Neural crest cell (in vitro differentiated cells): ENCODE measurements at regions not wholly inside any gene's neighbourhood (a gene's known extent, or its start where the extent isn't known, plus 50 kb on each side); places are given as distances from the start of the nearest gene placed in this dataset.

Source experiments
- DNase-seq: peaks from one replicate; pipeline ENCODE4 v3.0.0; 2021; ENCODE audit warnings: low read depth, mixed read lengths, low spot score
- H3K27ac Mint-ChIP-seq: one replicate; pipeline ENCODE4 v1.8.0; 2021; ENCODE audit warnings: mild to moderate bottlenecking, mixed read lengths; ENCODE audit not compliant: unreplicated experiment
- H3K27me3 Mint-ChIP-seq: 2 replicates; pipeline ENCODE4 v1.8.0; 2021; ENCODE audit warnings: low read depth, mild to moderate bottlenecking, mixed read lengths
- H3K36me3 Mint-ChIP-seq: 2 replicates; pipeline ENCODE4 v1.8.0; 2021; ENCODE audit warnings: low read depth, mild to moderate bottlenecking, mixed read lengths
- H3K4me1 Mint-ChIP-seq: 2 replicates; pipeline ENCODE4 v1.8.0; 2021; ENCODE audit warnings: mixed read lengths
- H3K4me3 Mint-ChIP-seq: one replicate; pipeline ENCODE4 v1.8.0; 2021; ENCODE audit warnings: mild to moderate bottlenecking, mixed read lengths
- H3K9me3 Mint-ChIP-seq: 2 replicates; pipeline ENCODE4 v1.8.0; 2021; ENCODE audit warnings: mixed read lengths
- TF ChIP-seq, protein P1 (sequence below): fragments of 200-600 bp; sonication (generic); conservative IDR thresholded peaks from 2 replicates; pipeline ENCODE4 v1.5.0; 2021; ENCODE audit warnings: antibody characterized with exemption, mild to moderate bottlenecking

DNA sequence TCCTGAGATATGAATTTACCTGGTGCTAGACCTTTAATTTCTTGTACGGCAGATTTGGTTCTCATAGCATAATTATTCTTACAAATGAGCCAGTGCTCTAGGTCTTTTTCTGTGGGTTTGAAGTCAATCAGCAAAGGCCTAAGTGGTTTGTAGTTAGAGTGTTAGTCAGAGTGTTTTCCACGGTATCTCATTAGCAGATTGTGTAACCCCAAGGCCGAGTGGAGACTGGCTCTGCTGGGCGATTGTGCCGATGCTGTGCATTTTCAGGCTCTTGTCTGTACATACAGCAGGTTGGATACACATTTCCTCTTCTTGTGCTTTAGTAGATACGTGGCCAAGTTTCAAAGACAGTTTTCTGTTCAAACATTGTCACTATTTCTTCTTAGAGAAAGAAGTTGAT lies 78.6 kb upstream of the CA10 start:
- Mint-ChIP-seq H3K4me1 (no peaks in the 10 kb centered on the region), H3K27me3 (no peaks in the 10 kb centered on the region), H3K27ac (no peak overlapping the region), H3K9me3 (no peaks in the 10 kb centered on the region), H3K36me3 (no peaks in the 10 kb centered on the region), H3K4me3 (no peak overlapping the region)
- DNase-seq = no peak
- TF ChIP-seq, protein P1, sequence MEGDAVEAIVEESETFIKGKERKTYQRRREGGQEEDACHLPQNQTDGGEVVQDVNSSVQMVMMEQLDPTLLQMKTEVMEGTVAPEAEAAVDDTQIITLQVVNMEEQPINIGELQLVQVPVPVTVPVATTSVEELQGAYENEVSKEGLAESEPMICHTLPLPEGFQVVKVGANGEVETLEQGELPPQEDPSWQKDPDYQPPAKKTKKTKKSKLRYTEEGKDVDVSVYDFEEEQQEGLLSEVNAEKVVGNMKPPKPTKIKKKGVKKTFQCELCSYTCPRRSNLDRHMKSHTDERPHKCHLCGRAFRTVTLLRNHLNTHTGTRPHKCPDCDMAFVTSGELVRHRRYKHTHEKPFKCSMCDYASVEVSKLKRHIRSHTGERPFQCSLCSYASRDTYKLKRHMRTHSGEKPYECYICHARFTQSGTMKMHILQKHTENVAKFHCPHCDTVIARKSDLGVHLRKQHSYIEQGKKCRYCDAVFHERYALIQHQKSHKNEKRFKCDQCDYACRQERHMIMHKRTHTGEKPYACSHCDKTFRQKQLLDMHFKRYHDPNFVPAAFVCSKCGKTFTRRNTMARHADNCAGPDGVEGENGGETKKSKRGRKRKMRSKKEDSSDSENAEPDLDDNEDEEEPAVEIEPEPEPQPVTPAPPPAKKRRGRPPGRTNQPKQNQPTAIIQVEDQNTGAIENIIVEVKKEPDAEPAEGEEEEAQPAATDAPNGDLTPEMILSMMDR = no peak

DNA sequence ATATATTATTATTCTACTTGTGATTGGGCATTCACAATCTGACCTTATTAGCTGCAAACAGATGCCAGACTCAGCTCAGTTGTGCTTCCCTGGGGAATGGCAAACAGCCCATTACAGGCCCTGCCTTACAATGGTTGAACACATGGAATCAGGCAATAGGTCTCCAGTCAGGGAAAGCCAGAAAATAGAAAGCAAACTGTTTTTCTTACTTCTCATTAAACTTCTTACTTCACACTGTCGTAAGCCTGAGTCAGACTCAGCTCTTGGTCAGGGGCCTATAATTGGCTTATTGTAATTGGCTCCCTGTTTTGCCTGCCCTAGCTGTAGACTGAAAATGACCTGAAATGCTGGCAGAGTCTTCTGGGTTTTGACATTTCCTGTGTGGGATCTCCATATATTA lies 77.0 kb upstream of the CA10 start:
- H3K27me3 Mint-ChIP-seq = no peaks in the 10 kb centered on the region
- TF ChIP-seq, protein P1 = no peak
- no peak overlapping the region for H3K27ac Mint-ChIP-seq
- DNase-seq = no peak
- no peaks in the 10 kb centered on the region for H3K9me3 Mint-ChIP-seq
- H3K4me3 Mint-ChIP-seq = no peak overlapping the region
- H3K36me3 Mint-ChIP-seq = no peaks in the 10 kb centered on the region
- H3K4me1 Mint-ChIP-seq = no peaks in the 10 kb centered on the region

DNA sequence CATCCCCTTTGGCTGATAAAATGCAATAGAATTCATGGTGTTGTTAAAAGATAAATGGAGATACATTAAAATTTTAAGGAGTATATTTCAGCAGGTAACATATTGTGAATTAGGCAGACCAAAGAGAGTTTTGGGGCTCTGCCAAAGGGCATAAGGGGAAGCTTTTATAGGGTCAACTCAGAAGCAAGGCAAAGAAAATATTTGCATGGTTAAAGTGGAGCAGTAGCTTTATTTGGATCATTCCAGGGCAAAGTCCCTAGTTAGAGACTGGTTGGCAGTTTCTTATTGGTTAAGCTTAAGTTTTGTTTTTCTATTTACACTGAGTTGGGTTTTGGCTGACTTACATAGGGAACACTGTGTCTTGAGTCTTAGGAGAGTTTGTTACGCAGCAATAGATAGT lies 75.1 kb upstream of the CA10 start:
- Mint-ChIP-seq H3K4me1 (peaks cover 7% of the 10 kb centered on the region), H3K27me3 (no peaks in the 10 kb centered on the region), H3K9me3 (no peaks in the 10 kb centered on the region), H3K36me3 (no peaks in the 10 kb centered on the region), H3K27ac (no peak overlapping the region), H3K4me3 (no peak overlapping the region)
- no peak for DNase-seq
- TF ChIP-seq, protein P1 = no peak

DNA sequence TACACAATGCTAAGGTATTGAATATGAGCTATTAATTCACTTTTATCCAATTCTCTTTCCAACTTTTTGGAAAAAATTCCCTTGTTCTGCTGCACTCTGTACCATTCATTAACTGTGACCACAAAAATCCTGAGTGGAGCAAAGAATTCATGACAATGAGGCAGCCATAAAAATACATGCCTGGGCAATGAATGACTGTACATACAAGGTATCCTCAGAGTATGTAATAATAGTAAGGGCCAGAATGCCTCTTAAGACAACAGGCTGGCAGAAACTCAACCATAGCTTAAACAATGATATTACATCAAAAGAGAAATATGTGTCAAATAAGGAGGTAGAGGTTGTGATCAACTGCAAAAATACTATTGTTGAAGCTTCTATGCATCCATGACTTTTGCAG lies 74.7 kb upstream of the CA10 start:
- Mint-ChIP-seq H3K9me3 (no peaks in the 10 kb centered on the region), H3K4me1 (peaks cover 11% of the 10 kb centered on the region), H3K27me3 (no peaks in the 10 kb centered on the region), H3K36me3 (no peaks in the 10 kb centered on the region), H3K27ac (no peak overlapping the region), H3K4me3 (no peak overlapping the region)
- TF ChIP-seq, protein P1 = no peak
- no peak for DNase-seq

DNA sequence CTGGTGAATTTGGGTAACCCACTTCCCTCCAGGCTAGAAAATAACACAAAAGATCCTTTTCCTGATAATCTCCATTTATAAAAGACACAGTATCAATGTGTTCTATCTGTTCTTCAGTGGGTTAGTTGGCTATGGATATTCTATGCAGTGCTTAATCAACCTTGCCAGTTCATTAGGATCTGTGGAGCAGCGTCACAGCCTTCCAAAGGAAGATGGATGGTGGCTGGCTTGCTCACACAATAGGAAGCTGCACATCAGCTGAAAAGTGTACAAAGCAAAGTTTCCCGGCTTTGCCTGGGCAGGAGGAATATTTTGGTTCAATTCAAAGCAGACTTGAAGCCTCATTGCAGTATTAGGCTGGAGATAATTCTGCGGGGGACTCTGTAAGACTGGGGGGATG lies 70.3 kb upstream of the CA10 start:
- H3K27me3 Mint-ChIP-seq = no peaks in the 10 kb centered on the region
- no peak overlapping the region for H3K4me3 Mint-ChIP-seq
- TF ChIP-seq, protein P1 = no peak
- no peaks in the 10 kb centered on the region for H3K9me3 Mint-ChIP-seq
- H3K27ac Mint-ChIP-seq = peak overlapping the region; percentile 20
- peaks cover 20% of the 10 kb centered on the region for H3K4me1 Mint-ChIP-seq
- no peaks in the 10 kb centered on the region for H3K36me3 Mint-ChIP-seq
- DNase-seq = no peak

DNA sequence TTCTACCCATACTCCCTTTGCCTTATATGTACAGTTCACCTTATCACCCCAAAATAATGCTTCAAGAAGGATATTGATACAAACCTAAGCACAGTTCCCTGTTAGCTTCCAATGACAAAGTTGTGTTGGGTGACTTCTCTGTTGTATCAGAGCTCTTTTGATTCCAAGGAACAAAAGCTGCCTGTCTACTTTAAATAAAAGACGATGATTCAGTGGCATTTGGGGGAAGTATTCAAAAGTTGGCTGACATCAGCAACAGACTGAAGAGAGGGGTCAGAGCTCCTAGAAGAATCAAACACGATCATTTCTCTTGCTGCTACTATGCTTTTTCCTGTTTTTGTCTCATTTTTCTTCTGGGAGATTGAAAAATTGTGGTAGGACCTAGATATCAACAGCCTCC lies 69.4 kb upstream of the CA10 start:
- DNase-seq = no peak
- no peaks in the 10 kb centered on the region for H3K36me3 Mint-ChIP-seq
- H3K9me3 Mint-ChIP-seq = no peaks in the 10 kb centered on the region
- H3K27ac Mint-ChIP-seq = peak overlapping the region; percentile 16
- TF ChIP-seq, protein P1 = no peak
- H3K27me3 Mint-ChIP-seq = no peaks in the 10 kb centered on the region
- no peak overlapping the region for H3K4me3 Mint-ChIP-seq
- peaks cover 20% of the 10 kb centered on the region for H3K4me1 Mint-ChIP-seq
